GM19193 (cell line): ENCODE measurements at regions not wholly inside any gene's neighbourhood (a gene's known extent, or its start where the extent isn't known, plus 50 kb on each side); places are given as distances from the start of the nearest gene placed in this dataset.

Source experiments
- POLR2A ChIP-seq: IDR thresholded peaks from 4 replicates; pipeline ENCODE4 v1.6.1; 2011; ENCODE audit not compliant: insufficient read depth, insufficient read length; ENCODE audit errors: extremely low read depth

GRCh38 chr15:70243686-70244540 lies 146.2 kb upstream of the TLE3 start:
- TF ChIP-seq POLR2A = no peak

GRCh38 chr15:70242951-70243685 lies 145.4 kb upstream of the TLE3 start:
- TF ChIP-seq POLR2A = no peak

- TF ChIP-seq POLR2A = no peak
Measured at GRCh38 chr15:70241561-70242320, 144.0 kb upstream of the TLE3 start.

- no peak for TF ChIP-seq POLR2A
Measured at GRCh38 chr15:70240820-70241430, 143.2 kb upstream of the TLE3 start.

GRCh38 chr15:70240082-70240481 lies 142.4 kb upstream of the TLE3 start:
- TF ChIP-seq POLR2A = no peak

GRCh38 chr15:70238917-70239316 lies 141.2 kb upstream of the TLE3 start:
- TF ChIP-seq POLR2A = no peak

- TF ChIP-seq POLR2A = no peak
Measured at GRCh38 chr15:70237626-70238025, 139.9 kb upstream of the TLE3 start.

- TF ChIP-seq POLR2A = no peak
Measured at GRCh38 chr15:70236341-70237086, 138.8 kb upstream of the TLE3 start.

- TF ChIP-seq POLR2A = no peak
Measured at GRCh38 chr15:70235347-70235746, 137.6 kb upstream of the TLE3 start.

GRCh38 chr15:70234256-70234905 lies 136.7 kb upstream of the TLE3 start:
- no peak for TF ChIP-seq POLR2A

- no peak for TF ChIP-seq POLR2A
Measured at GRCh38 chr15:70231484-70231883, 133.8 kb upstream of the TLE3 start.

- TF ChIP-seq POLR2A = no peak
Measured at GRCh38 chr15:70227147-70227546, 129.4 kb upstream of the TLE3 start.

GRCh38 chr15:70226337-70226980 lies 128.7 kb upstream of the TLE3 start:
- no peak for TF ChIP-seq POLR2A
